ENCODE measurements at regions not wholly inside any gene's neighbourhood (a gene's known extent, or its start where the extent isn't known, plus 50 kb on each side); places are given as distances from the start of the nearest gene placed in this dataset.

- no peak for TF ChIP-seq CTCF (conservative IDR thresholded peaks at IDR 0.05)
- no peak overlapping the region for H3K27ac ChIP-seq
Measured at GRCh38 chr14:97719931-97720330, 922.7 kb downstream of the VRK1 start.

- no peak for TF ChIP-seq CTCF (conservative IDR thresholded peaks at IDR 0.05)
- H3K27ac ChIP-seq = no peak overlapping the region
Measured at GRCh38 chr14:97723351-97723750, 926.2 kb downstream of the VRK1 start.

DNA sequence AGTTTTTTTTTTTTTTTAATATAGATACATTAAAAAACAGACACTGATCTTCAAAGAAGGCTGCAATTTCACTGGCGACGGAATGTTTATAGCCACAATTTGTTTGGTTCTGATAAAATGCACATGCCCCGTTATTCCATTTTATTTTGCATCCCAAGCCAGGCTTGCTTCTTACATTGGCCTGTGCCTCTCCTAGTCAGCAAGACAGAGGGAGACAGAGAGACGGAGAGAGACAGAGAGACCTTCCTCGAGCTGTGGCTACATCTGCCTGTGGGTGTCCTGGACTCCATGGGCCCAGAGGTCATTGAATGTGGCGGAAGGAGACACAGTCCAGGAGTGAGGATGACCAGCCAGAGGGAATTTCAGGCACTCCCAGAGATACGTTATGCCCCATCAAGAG lies 926.6 kb downstream of the VRK1 start:
- no peak overlapping the region for H3K27ac ChIP-seq
- no peak for TF ChIP-seq CTCF (conservative IDR thresholded peaks at IDR 0.05)

GRCh38 chr14:97724265-97724731 lies 927.1 kb downstream of the VRK1 start:
- no peak for TF ChIP-seq CTCF (conservative IDR thresholded peaks at IDR 0.05)

GRCh38 chr14:97726676-97727075 lies 929.5 kb downstream of the VRK1 start:
- no peak overlapping the region for H3K27ac ChIP-seq
- no peak for TF ChIP-seq CTCF (conservative IDR thresholded peaks at IDR 0.05)

More at GRCh38 chr14:97724265-97724731, 927.1 kb downstream of the VRK1 start:
- H3K27ac ChIP-seq = no peak overlapping the region

DNA sequence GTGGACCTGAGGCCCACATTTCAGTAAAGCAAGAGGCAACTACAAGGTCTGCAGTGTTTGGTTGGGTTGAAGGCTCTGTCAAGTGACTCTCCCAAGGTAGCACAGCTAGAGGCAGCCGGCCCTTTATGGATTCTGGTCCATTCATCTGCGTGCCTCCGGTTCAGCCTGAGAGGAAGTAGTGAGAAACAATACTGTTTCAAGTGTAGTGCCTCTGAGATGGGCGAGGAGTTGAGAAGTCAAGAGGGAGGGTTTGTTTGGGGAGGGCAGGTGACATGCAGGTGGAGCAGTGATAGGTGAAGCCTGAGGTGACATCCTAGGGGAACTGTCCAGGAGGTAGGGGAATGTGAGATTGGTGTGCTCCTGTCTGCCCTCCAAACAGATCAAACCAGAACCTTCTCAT lies 933.5 kb downstream of the VRK1 start:
- H3K27ac ChIP-seq = no peak overlapping the region
- TF ChIP-seq CTCF (conservative IDR thresholded peaks at IDR 0.05) = no peak

DNA sequence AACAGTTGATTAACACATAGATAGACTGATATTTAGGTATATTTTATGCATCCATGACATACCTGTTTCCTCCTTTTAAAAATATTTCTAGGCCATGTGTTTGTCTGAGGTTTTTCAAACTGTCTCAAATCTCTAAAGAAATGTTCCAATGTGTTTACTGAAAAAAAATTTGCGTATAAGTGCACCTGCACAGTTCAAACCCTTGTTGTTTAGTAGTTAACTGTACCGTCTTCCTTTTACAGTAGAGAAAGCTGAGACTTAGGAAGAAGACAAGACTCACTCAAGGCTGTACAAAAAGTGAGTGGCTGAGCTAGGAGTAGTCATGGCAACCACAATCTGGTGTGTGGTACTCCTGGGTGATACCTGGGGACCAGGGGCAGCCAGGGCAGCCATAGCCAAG lies 934.6 kb downstream of the VRK1 start:
- TF ChIP-seq CTCF (conservative IDR thresholded peaks at IDR 0.05) = no peak
- H3K27ac ChIP-seq = no peak overlapping the region

DNA sequence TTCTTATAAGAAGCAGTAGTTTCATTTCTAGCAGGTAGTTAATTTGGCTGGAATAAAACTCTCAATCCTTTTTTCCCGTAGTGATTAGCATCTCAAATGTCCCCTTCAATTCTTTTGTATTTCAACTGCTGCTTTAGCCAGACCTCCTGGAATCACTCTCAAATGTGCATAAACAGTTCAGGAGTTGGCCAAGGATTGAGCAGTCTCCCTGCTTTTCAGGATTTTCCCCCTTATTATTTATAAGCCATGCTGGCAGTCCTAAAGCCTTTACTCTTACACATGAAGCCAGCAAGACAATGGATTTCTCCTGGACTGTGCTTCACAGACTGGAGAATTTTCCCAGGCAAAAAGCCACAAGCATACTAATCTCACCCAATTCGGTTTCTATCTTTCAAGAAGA lies 950.1 kb downstream of the VRK1 start:
- no peak for TF ChIP-seq CTCF (conservative IDR thresholded peaks at IDR 0.05)
- no peak overlapping the region for H3K27ac ChIP-seq
